OCI-LY7 (cell line): ENCODE measurements at regions not wholly inside any gene's neighbourhood (a gene's known extent, or its start where the extent isn't known, plus 50 kb on each side); places are given as distances from the start of the nearest gene placed in this dataset.

Experiments used
- BruUV-seq: library from RNA; stranded (reverse); fragments of 400-500 nt; replicated peaks from 2 replicates; lab custom pipeline; 2021; lab: Mats Ljungman, UMichigan
- CTCF ChIA-PET: fragments of 300-600 bp; sonication (Branson Sonifier 250); formaldehyde crosslinking; loops from one replicate; lab custom pipeline; 2022; ENCODE audit warnings: antibody characterized with exemption; ENCODE audit not compliant: unreplicated experiment; lab: Charles Lee
- POLR2A ChIA-PET: fragments of 300-600 bp; sonication (Branson Sonifier 250); formaldehyde crosslinking; loops from one replicate; lab custom pipeline; 2022; ENCODE audit warnings: antibody characterized with exemption; lab: Charles Lee
- DNase-seq: peaks from one replicate; pipeline ENCODE4 v3.0.0-alpha.2; 2015; ENCODE audit warnings: low spot score
- H2AFZ ChIP-seq: fragments of 200-600 bp; sonication (generic), shearing (Covaris generic); 2 replicates; pipeline ENCODE4 v1.6.1; 2014; ENCODE audit warnings: mild to moderate bottlenecking, antibody characterized with exemption, low read length, moderate library complexity
- H3K27ac ChIP-seq: fragments of 200-600 bp; sonication (generic); 2 replicates; pipeline ENCODE4 v1.5.1; 2014; ENCODE audit warnings: mixed run types, low read depth, mild to moderate bottlenecking, moderate library complexity, low read length, inconsistent platforms; ENCODE audit not compliant: poor library complexity, severe bottlenecking
- H3K36me3 ChIP-seq: fragments of 200-600 bp; sonication (generic); 2 replicates; pipeline ENCODE4 v1.6.1; 2014; ENCODE audit warnings: mild to moderate bottlenecking, antibody characterized with exemption, low read length, moderate library complexity, mixed read lengths; ENCODE audit not compliant: insufficient read depth
- H3K4me1 ChIP-seq: fragments of 200-600 bp; sonication (generic); 2 replicates; pipeline ENCODE4 v1.5.1; 2014; ENCODE audit warnings: mild to moderate bottlenecking, low read length; ENCODE audit not compliant: insufficient read depth, poor library complexity, severe bottlenecking
- H3K4me2 ChIP-seq: fragments of 200-600 bp; sonication (generic); 2 replicates; pipeline ENCODE4 v1.6.1; 2014; ENCODE audit warnings: mild to moderate bottlenecking, low read length
- H3K4me3 ChIP-seq: fragments of 200-600 bp; sonication (generic); 2 replicates; pipeline ENCODE4 v1.5.1; 2014; ENCODE audit warnings: mild to moderate bottlenecking, low read depth, low read length; ENCODE audit not compliant: poor library complexity, severe bottlenecking
- H3K79me2 ChIP-seq: fragments of 200-600 bp; sonication (generic); 2 replicates; pipeline ENCODE4 v1.6.1; 2016; ENCODE audit warnings: low read depth, mild to moderate bottlenecking, low read length, moderate library complexity, mixed read lengths; ENCODE audit not compliant: insufficient read depth
- H3K9me2 ChIP-seq: fragments of 200-600 bp; sonication (generic); 2 replicates; pipeline ENCODE4 v1.6.1; 2016; ENCODE audit warnings: mild to moderate bottlenecking, low read length, mixed read lengths; ENCODE audit not compliant: insufficient read depth
- H3K9me3 ChIP-seq: fragments of 200-600 bp; sonication (generic); 2 replicates; pipeline ENCODE4 v1.6.1; 2014; ENCODE audit warnings: mild to moderate bottlenecking, mixed run types, low read length, mixed read lengths
- H4K20me1 ChIP-seq: fragments of 200-600 bp; sonication (generic); 2 replicates; pipeline ENCODE4 v1.6.1; 2014; ENCODE audit warnings: mild to moderate bottlenecking, antibody characterized with exemption, low read length, moderate library complexity, mixed read lengths; ENCODE audit not compliant: insufficient read depth
- EZH2phosphoT487 ChIP-seq: fragments of 200-600 bp; sonication (generic); IDR thresholded peaks from 2 replicates; pipeline ENCODE4 v1.6.1; 2018; ENCODE audit warnings: low read depth, borderline replicate concordance, mild to moderate bottlenecking, mixed run types, antibody characterized with exemption, low read length, moderate library complexity, mixed read lengths
- intact Hi-C: fragments of 100-400 bp; cut with micrococcal nuclease; formaldehyde crosslinking; loops from one replicate; pipeline ENCODE4 v1.10.0; 2022; ENCODE audit not compliant: unreplicated experiment
- TF ChIP-seq, protein P1 (sequence below): fragments of 200-600 bp; sonication (generic); conservative IDR thresholded peaks from 2 replicates; pipeline ENCODE4 v1.5.1; 2014; ENCODE audit warnings: mild to moderate bottlenecking, antibody characterized with exemption, low read length, moderate library complexity, mixed read lengths

GRCh38 chr2:52828112-52828511 is 939.5 kb upstream of the CHAC2 start:
- H3K79me2 ChIP-seq = no peaks in the 10 kb centered on the region
- POLR2A ChIA-PET = interaction anchor here (0.7 kb wide), 1 partner anchor 73 kb away, joined by 3 read pairs; no protein-coding TSS in a partner anchor
- BruUV-seq = no TSS peak

DNA sequence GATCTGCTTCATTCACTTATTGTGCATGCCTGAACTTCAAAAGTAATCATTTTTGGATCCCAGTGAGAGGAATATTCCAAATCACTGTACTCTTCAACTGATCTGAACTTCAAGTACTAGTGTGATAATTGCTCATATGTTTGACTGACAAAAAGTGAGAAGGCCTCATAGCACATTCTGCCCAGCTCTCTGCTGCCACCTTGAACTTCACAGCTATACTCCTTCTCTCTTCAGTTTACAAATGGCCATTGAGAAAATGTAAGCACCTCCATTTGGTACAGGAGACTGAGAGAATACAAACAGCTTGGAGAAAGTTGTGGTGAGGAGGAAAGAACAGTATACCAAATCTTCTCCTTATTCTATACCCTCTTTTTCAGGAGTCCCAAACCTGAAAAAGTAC is 946.0 kb upstream of the CHAC2 start:
- Histone ChIP-seq H3K4me2 (no peak overlapping the region), H3K36me3 (no peaks in the 10 kb centered on the region), H3K9me2 (no peaks in the 10 kb centered on the region), H3K9me3 (no peaks in the 10 kb centered on the region), H3K79me2 (no peaks in the 10 kb centered on the region), H4K20me1 (no peaks in the 10 kb centered on the region), H3K4me1 (no peaks in the 10 kb centered on the region), H2AFZ (no peak overlapping the region), H3K27ac (no peak overlapping the region), H3K4me3 (no peak overlapping the region)
- intact Hi-C loops = no loop called here
- DNase-seq = no peak
- ChIA-PET CTCF (no interaction called here), POLR2A (no interaction called here)
- TF ChIP-seq EZH2phosphoT487 = no peak
- TF ChIP-seq, protein P1, sequence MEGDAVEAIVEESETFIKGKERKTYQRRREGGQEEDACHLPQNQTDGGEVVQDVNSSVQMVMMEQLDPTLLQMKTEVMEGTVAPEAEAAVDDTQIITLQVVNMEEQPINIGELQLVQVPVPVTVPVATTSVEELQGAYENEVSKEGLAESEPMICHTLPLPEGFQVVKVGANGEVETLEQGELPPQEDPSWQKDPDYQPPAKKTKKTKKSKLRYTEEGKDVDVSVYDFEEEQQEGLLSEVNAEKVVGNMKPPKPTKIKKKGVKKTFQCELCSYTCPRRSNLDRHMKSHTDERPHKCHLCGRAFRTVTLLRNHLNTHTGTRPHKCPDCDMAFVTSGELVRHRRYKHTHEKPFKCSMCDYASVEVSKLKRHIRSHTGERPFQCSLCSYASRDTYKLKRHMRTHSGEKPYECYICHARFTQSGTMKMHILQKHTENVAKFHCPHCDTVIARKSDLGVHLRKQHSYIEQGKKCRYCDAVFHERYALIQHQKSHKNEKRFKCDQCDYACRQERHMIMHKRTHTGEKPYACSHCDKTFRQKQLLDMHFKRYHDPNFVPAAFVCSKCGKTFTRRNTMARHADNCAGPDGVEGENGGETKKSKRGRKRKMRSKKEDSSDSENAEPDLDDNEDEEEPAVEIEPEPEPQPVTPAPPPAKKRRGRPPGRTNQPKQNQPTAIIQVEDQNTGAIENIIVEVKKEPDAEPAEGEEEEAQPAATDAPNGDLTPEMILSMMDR = peak; percentile 42
- BruUV-seq = no TSS peak

More at GRCh38 chr2:52828112-52828511, 939.5 kb upstream of the CHAC2 start:
- no peak for DNase-seq
- Histone ChIP-seq H3K4me2 (no peak overlapping the region), H4K20me1 (no peaks in the 10 kb centered on the region), H3K4me3 (no peak overlapping the region), H3K9me3 (no peaks in the 10 kb centered on the region), H3K36me3 (no peaks in the 10 kb centered on the region), H3K4me1 (no peaks in the 10 kb centered on the region), H2AFZ (no peak overlapping the region), H3K9me2 (no peaks in the 10 kb centered on the region), H3K27ac (no peak overlapping the region)
- TF ChIP-seq EZH2phosphoT487 = no peak
- TF ChIP-seq, protein P1 = no peak
- intact Hi-C loops = no loop called here
- CTCF ChIA-PET = no interaction called here

DNA sequence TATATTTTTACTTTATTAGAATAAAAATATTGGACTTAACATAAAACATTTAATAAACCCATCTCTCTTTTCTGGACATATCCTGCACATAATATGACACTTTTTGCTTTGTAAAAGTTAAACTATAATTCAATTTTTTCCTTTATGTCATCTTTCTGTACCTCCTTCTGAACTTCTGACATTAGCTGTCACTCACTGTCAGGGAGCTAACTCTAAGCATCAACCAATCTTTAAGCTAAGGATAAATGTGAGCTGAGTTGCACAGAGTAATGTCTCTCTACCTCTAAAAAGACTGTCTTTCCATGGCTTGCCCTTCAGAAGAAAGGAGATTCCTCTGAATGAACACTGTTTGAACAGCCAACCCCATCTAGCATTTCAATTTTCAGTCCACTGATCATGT is 948.6 kb upstream of the CHAC2 start:
- ChIA-PET POLR2A (no interaction called here), CTCF (no interaction called here)
- Histone ChIP-seq H3K9me3 (no peaks in the 10 kb centered on the region), H3K36me3 (no peaks in the 10 kb centered on the region), H3K4me1 (no peaks in the 10 kb centered on the region), H3K9me2 (no peaks in the 10 kb centered on the region), H2AFZ (no peak overlapping the region), H3K27ac (no peak overlapping the region), H4K20me1 (no peaks in the 10 kb centered on the region), H3K79me2 (no peaks in the 10 kb centered on the region), H3K4me2 (no peak overlapping the region), H3K4me3 (no peak overlapping the region)
- intact Hi-C loops = no loop called here
- no TSS peak for BruUV-seq
- TF ChIP-seq EZH2phosphoT487 = no peak
- TF ChIP-seq, protein P1 = no peak
- no peak for DNase-seq
